Panc1 (cell line): ENCODE measurements at regions not wholly inside any gene's neighbourhood (a gene's known extent, or its start where the extent isn't known, plus 50 kb on each side); places are given as distances from the start of the nearest gene placed in this dataset.

Experiments
- ATAC-seq: fragments of 200-7000 bp; cut with Tn5 transposase; 2 replicates; pipeline ENCODE4 v1.9.1; 2020; ENCODE audit warnings: mild to moderate bottlenecking, moderate library complexity
- BruUV-seq: library from RNA; stranded (reverse); fragments of 400-500 nt; replicated peaks from 2 replicates; lab custom pipeline; 2021; lab: Mats Ljungman, UMichigan
- CTCF ChIA-PET: fragments of 300-600 bp; sonication (Branson Sonifier 250); formaldehyde crosslinking; loops from one replicate; lab custom pipeline; 2022; ENCODE audit warnings: antibody characterized with exemption; lab: Charles Lee
- POLR2A ChIA-PET: fragments of 300-600 bp; sonication (Branson Sonifier 250); formaldehyde crosslinking; loops from one replicate; lab custom pipeline; 2022; ENCODE audit warnings: antibody characterized with exemption; lab: Charles Lee
- DNase-seq: peaks from one replicate; pipeline ENCODE4 v3.0.0-alpha.2; 2010; ENCODE audit warnings: low read depth, low spot score
- H3K27ac ChIP-seq: 2 replicates; pipeline ENCODE4 v1.5.1; 2011; ENCODE audit warnings: mild to moderate bottlenecking, low read length, inconsistent platforms
- H3K27me3 ChIP-seq: fragments of 200-500 bp; sonication (Bioruptor generic); 2 replicates; pipeline ENCODE4 v1.6.0; 2014; ENCODE audit warnings: low read length, inconsistent platforms; ENCODE audit not compliant: control insufficient read depth, insufficient read depth
- H3K36me3 ChIP-seq: fragments of 200-500 bp; sonication (Bioruptor generic); 2 replicates; pipeline ENCODE4 v1.5.1; 2014; ENCODE audit warnings: inconsistent platforms, mild to moderate bottlenecking, low read length, moderate library complexity; ENCODE audit not compliant: control insufficient read depth, insufficient read depth
- H3K4me1 ChIP-seq: 2 replicates; pipeline ENCODE4 v1.5.1; 2011; ENCODE audit warnings: inconsistent platforms, mild to moderate bottlenecking, low read length, moderate library complexity; ENCODE audit not compliant: control insufficient read depth, insufficient read depth
- H3K4me3 ChIP-seq, 2 experiments: 2 replicates each; pipeline ENCODE4 v1.5.1; 2011 to 2012; ENCODE audit warnings: low read depth in 2 of 2, low read length in 2 of 2, mild to moderate bottlenecking in 2 of 2, inconsistent platforms in 1 of 2, moderate library complexity in 1 of 2
- H3K9me3 ChIP-seq: fragments of 200-500 bp; sonication (Bioruptor generic); 2 replicates; pipeline ENCODE4 v1.5.1; 2014; ENCODE audit warnings: low read depth, mild to moderate bottlenecking, inconsistent platforms, low read length, moderate library complexity; ENCODE audit not compliant: control insufficient read depth, insufficient read depth
- POLR2AphosphoS5 ChIP-seq: IDR thresholded peaks from 2 replicates; pipeline ENCODE4 v1.6.1; 2012; ENCODE audit warnings: mild to moderate bottlenecking, low read depth, low read length, moderate library complexity
- SIN3A ChIP-seq: IDR thresholded peaks from 2 replicates; pipeline ENCODE4 v1.6.1; 2012; ENCODE audit warnings: low read depth, mild to moderate bottlenecking, low read length, moderate library complexity, borderline replicate concordance; ENCODE audit not compliant: insufficient read depth
- TCF7L2 ChIP-seq: IDR thresholded peaks from 2 replicates; pipeline ENCODE4 v1.6.1; 2011; ENCODE audit warnings: mild to moderate bottlenecking, low read depth, low read length, inconsistent platforms
- in situ Hi-C: cut with HindIII; loops from 2 replicates; pipeline ENCODE4 v1.10.0; 2016; ENCODE audit warnings: low sequenced_read_pairs, low pct_unique_long_range_greater_than_20kb
- intact Hi-C: fragments of 100-400 bp; cut with micrococcal nuclease; formaldehyde crosslinking; loops from one replicate; pipeline ENCODE4 v1.10.0; 2022; ENCODE audit not compliant: unreplicated experiment
- TF ChIP-seq, protein P1 (sequence below), 2 experiments: IDR thresholded peaks; 2 replicates each; pipeline ENCODE4 v1.6.1; 2011 to 2012; ENCODE audit warnings: low read depth in 2 of 2, control low read depth in 1 of 2, low read length in 1 of 2, mild to moderate bottlenecking in 1 of 2, moderate library complexity in 1 of 2; ENCODE audit not compliant: insufficient read depth in 1 of 2
- TF ChIP-seq, protein P2 (sequence below): fragments of 450-650 bp; IDR thresholded peaks from 2 replicates; pipeline ENCODE4 v1.5.1; 2017; ENCODE audit warnings: mild to moderate bottlenecking

DNA sequence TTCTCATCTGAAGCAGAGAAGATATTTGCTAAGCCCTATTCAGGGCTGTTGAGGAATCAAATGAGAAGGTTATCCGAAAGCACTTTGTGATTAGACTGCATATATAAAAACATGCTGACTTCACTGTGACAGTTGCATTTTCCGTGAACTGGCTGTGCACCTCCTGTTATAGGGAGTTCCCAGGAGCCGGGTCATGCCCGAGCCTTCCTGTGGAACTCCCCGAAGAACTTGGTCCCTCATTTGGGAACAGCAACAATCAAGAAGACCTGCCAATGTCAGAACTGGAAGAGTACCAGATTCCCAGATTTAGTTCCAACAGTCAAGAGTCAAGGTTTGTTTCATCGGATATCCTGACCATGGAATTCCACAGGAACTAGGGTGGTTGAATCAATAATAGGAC lies 130.4 kb upstream of the RAI14 start:
- TF ChIP-seq, protein P1, sequence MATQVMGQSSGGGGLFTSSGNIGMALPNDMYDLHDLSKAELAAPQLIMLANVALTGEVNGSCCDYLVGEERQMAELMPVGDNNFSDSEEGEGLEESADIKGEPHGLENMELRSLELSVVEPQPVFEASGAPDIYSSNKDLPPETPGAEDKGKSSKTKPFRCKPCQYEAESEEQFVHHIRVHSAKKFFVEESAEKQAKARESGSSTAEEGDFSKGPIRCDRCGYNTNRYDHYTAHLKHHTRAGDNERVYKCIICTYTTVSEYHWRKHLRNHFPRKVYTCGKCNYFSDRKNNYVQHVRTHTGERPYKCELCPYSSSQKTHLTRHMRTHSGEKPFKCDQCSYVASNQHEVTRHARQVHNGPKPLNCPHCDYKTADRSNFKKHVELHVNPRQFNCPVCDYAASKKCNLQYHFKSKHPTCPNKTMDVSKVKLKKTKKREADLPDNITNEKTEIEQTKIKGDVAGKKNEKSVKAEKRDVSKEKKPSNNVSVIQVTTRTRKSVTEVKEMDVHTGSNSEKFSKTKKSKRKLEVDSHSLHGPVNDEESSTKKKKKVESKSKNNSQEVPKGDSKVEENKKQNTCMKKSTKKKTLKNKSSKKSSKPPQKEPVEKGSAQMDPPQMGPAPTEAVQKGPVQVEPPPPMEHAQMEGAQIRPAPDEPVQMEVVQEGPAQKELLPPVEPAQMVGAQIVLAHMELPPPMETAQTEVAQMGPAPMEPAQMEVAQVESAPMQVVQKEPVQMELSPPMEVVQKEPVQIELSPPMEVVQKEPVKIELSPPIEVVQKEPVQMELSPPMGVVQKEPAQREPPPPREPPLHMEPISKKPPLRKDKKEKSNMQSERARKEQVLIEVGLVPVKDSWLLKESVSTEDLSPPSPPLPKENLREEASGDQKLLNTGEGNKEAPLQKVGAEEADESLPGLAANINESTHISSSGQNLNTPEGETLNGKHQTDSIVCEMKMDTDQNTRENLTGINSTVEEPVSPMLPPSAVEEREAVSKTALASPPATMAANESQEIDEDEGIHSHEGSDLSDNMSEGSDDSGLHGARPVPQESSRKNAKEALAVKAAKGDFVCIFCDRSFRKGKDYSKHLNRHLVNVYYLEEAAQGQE (IDR thresholded peaks at IDR 0.05; ENCODE audit: insufficient read depth in 1 of 2, low read depth in 2 of 2, low read length in 1 of 2): no peak
- TF ChIP-seq, protein P2, sequence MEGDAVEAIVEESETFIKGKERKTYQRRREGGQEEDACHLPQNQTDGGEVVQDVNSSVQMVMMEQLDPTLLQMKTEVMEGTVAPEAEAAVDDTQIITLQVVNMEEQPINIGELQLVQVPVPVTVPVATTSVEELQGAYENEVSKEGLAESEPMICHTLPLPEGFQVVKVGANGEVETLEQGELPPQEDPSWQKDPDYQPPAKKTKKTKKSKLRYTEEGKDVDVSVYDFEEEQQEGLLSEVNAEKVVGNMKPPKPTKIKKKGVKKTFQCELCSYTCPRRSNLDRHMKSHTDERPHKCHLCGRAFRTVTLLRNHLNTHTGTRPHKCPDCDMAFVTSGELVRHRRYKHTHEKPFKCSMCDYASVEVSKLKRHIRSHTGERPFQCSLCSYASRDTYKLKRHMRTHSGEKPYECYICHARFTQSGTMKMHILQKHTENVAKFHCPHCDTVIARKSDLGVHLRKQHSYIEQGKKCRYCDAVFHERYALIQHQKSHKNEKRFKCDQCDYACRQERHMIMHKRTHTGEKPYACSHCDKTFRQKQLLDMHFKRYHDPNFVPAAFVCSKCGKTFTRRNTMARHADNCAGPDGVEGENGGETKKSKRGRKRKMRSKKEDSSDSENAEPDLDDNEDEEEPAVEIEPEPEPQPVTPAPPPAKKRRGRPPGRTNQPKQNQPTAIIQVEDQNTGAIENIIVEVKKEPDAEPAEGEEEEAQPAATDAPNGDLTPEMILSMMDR: no peak
- TF ChIP-seq POLR2AphosphoS5 (no peak), TCF7L2 (no peak), SIN3A (no peak)
- Histone ChIP-seq H3K9me3 (no peaks in the 10 kb centered on the region), H3K27me3 (no peaks in the 10 kb centered on the region), H3K36me3 (no peaks in the 10 kb centered on the region), H3K27ac (no peak overlapping the region), H3K4me3 (no peak overlapping the region), H3K4me1 (no peaks in the 10 kb centered on the region)
- in situ Hi-C loops (no loop called here), intact Hi-C loops (no loop called here)
- ChIA-PET POLR2A (no interaction called here), CTCF (no interaction called here)
- no peak for DNase-seq
- BruUV-seq: no TSS peak
- no peak for ATAC-seq

GRCh38 chr5:34526682-34527305 lies 129.3 kb upstream of the RAI14 start:
- Histone ChIP-seq H3K27ac (no peak overlapping the region), H3K4me1 (no peaks in the 10 kb centered on the region), H3K27me3 (no peaks in the 10 kb centered on the region), H3K4me3 (no peak overlapping the region), H3K36me3 (no peaks in the 10 kb centered on the region), H3K9me3 (no peaks in the 10 kb centered on the region)
- BruUV-seq: no TSS peak
- intact Hi-C loops (no loop called here), in situ Hi-C loops (no loop called here)
- ChIA-PET POLR2A (no interaction called here), CTCF (no interaction called here)
- DNase-seq: no peak
- TF ChIP-seq POLR2AphosphoS5: no peak
- ATAC-seq: no peak

- Histone ChIP-seq H3K9me3 (no peaks in the 10 kb centered on the region), H3K27me3 (no peaks in the 10 kb centered on the region), H3K4me3 (no peak overlapping the region), H3K4me1 (no peaks in the 10 kb centered on the region), H3K27ac (no peak overlapping the region), H3K36me3 (no peaks in the 10 kb centered on the region)
- in situ Hi-C loops (no loop called here), intact Hi-C loops (no loop called here)
- TF ChIP-seq, protein P1 (IDR thresholded peaks at IDR 0.05; ENCODE audit: insufficient read depth in 1 of 2, low read depth in 2 of 2, low read length in 1 of 2): no peak
- TF ChIP-seq TCF7L2 (no peak), POLR2AphosphoS5 (no peak), SIN3A (no peak)
- TF ChIP-seq, protein P2: no peak
- DNase-seq (no peak), ATAC-seq (no peak)
- no TSS peak for BruUV-seq
- ChIA-PET CTCF (no interaction called here), POLR2A (no interaction called here)
Measured at GRCh38 chr5:34529581-34530331, 126.4 kb upstream of the RAI14 start.
